Naive thymus-derived CD8-positive, alpha-beta T cell (primary cell): ENCODE measurements at regions not wholly inside any gene's neighbourhood (a gene's known extent, or its start where the extent isn't known, plus 50 kb on each side); places are given as distances from the start of the nearest gene placed in this dataset.

Experiments
- ATAC-seq, 2 donors: fragments of 150-1000 bp; cut with Tn5 transposase in 1 of 2; sonication (Bioruptor Pico), chemical (Tn5 transposase) in 1 of 2; 1 replicate in 1 of 2; 2 replicates in 1 of 2; pipeline ENCODE4 v1.10.0; 2021; ENCODE audit warnings: mild to moderate bottlenecking in 2 of 2, moderate library complexity in 2 of 2
- POLR2A ChIA-PET: fragments of 350-600 bp; sonication (Branson Sonifier 250); formaldehyde crosslinking; loops from one replicate; lab custom pipeline; 2021; ENCODE audit warnings: antibody characterized with exemption; lab: Charles Lee
- DNase-seq, 10 donors: peaks; one replicate each; pipeline versions ENCODE4 v3.0.0 to v3.0.0-alpha.2; 2020 to 2022
- H3K27ac Mint-ChIP-seq, 10 donors: one replicate each; pipeline ENCODE4 v1.8.0; 2020 to 2022; ENCODE audit warnings: mild to moderate bottlenecking in 10 of 10, mixed read lengths in 10 of 10, moderate library complexity in 4 of 10, inconsistent platforms in 1 of 10
- H3K27me3 Mint-ChIP-seq, 5 donors: one replicate each; pipeline ENCODE4 v1.8.0; 2021 to 2022; ENCODE audit warnings: mixed read lengths in 5 of 5
- H3K36me3 Mint-ChIP-seq, 3 donors: one replicate each; pipeline ENCODE4 v1.8.0; 2020 to 2022; ENCODE audit warnings: mixed read lengths in 3 of 3, mild to moderate bottlenecking in 2 of 3, inconsistent platforms in 1 of 3
- H3K4me1 Mint-ChIP-seq, 4 donors: one replicate each; pipeline ENCODE4 v1.8.0; 2021 to 2022; ENCODE audit warnings: mixed read lengths in 4 of 4
- H3K4me3 Mint-ChIP-seq, 10 donors: one replicate each; pipeline ENCODE4 v1.8.0; 2020 to 2022; ENCODE audit warnings: mild to moderate bottlenecking in 10 of 10, mixed read lengths in 10 of 10, moderate library complexity in 6 of 10, inconsistent platforms in 1 of 10
- H3K9me3 Mint-ChIP-seq, 9 donors: one replicate each; pipeline ENCODE4 v1.8.0; 2020 to 2022; ENCODE audit warnings: mixed read lengths in 9 of 9, mild to moderate bottlenecking in 3 of 9, inconsistent platforms in 1 of 9, moderate library complexity in 1 of 9

DNA sequence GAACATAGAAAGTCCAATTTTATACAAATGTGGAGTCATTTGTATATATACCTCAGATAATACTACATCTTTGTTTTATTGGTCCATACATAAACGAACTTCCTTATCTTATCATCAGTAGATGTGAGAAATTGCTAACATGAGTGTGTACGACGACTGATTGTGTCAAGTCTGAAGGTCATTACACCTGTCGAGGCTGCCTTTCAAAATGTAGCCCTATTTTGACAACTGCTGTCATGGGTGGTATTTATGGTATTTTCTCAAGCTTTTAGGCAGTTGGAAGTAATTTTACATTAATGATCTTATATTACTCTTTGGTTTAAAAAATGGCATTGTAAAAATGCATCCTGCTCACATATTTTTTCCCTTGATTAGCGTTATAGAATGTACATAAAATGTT lies 183.7 kb upstream of the DNAJC19 start:
- Mint-ChIP-seq H3K27me3 (peaks cover 0 to 11% (median 7%) of the 10 kb centered on the region in 5 donors), H3K9me3 (peaks cover 0 to 2% (median 0%) of the 10 kb centered on the region in 9 donors), H3K27ac (no peak overlapping the region), H3K4me3 (no peak overlapping the region), H3K4me1 (no peaks in the 10 kb centered on the region), H3K36me3 (no peaks in the 10 kb centered on the region)
- no peak for DNase-seq
- no peak for ATAC-seq
- POLR2A ChIA-PET: no interaction called here

DNA sequence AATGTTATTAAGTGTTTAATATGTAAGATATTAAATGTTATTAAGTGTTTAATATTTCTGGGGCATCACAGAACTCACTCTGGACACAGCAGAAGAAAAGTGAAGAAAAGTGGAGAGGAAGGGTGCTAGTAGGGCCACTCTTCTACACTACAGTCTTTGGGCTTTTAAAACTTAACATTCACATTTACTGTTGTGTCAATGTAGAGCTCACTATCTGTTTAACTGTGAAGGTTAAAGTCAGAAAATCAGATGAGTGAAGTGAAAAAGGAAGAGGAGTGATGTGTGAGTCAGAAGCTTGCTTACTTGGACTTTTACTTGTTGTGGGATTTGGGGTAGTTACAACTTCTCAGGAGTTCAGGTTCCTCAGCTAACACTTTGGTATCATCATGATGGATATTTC lies 145.3 kb upstream of the DNAJC19 start:
- Mint-ChIP-seq H3K27me3 (peaks cover 0 to 4% (median 0%) of the 10 kb centered on the region in 5 donors), H3K4me1 (no peaks in the 10 kb centered on the region), H3K4me3 (no peak overlapping the region), H3K36me3 (peaks cover 0 to 5% (median 0%) of the 10 kb centered on the region in 3 donors), H3K27ac (no peak overlapping the region), H3K9me3 (peaks cover 0 to 11% (median 0%) of the 10 kb centered on the region in 9 donors)
- POLR2A ChIA-PET: no interaction called here
- DNase-seq (no peak), ATAC-seq (no peak)

DNA sequence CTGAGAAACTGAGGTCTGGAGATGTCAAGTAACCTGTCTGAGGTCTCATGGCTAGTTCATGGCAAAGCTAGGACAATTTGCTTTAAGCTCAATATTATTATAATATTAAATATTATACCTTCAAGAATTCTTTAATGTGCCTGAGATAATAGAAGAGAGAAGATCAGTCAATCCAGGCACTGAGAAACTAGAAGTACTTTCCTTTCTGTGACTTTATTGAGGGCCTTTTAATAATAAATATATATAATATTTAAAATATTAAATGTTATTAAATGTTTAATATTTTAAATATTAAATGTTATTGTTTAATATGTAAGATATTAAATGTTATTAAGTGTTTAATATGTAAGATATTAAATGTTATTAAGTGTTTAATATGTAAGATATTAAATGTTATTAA lies 144.3 kb upstream of the DNAJC19 start:
- no peak for ATAC-seq
- Mint-ChIP-seq H3K4me3 (no peak overlapping the region), H3K4me1 (no peaks in the 10 kb centered on the region), H3K9me3 (peaks cover 0 to 12% (median 0%) of the 10 kb centered on the region in 9 donors), H3K27ac (no peak overlapping the region), H3K36me3 (peaks cover 0 to 5% (median 0%) of the 10 kb centered on the region in 3 donors), H3K27me3 (peaks cover 0 to 4% (median 0%) of the 10 kb centered on the region in 5 donors)
- no peak for DNase-seq
- POLR2A ChIA-PET: no interaction called here

DNA sequence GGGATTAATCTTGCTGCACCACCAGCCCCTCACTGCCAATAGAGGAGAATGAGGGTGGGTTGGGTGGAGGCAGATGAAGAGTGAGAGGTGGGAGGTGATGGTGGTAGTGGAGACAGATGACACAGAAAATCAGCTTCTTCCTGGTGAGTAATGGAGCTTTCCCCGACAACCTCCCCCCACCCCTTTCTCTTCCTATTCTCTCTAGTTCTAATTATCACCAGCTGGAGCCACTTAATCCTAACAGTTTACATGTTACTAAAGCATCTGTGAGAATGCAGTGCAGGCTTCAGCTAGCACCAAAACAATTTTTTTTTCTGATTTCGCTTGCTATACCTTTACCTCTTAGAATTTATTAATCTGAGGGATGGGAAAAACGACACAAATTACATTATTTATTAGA lies 116.1 kb upstream of the DNAJC19 start:
- Mint-ChIP-seq H3K4me1 (no peaks in the 10 kb centered on the region), H3K27ac (no peak overlapping the region), H3K36me3 (peaks cover 0 to 14% (median 0%) of the 10 kb centered on the region in 3 donors), H3K4me3 (no peak overlapping the region), H3K27me3 (peaks cover 0 to 4% (median 0%) of the 10 kb centered on the region in 5 donors), H3K9me3 (peaks cover 3 to 27% (median 19%) of the 10 kb centered on the region in 9 donors)
- DNase-seq: no peak
- POLR2A ChIA-PET: no interaction called here
- ATAC-seq: no peak

DNA sequence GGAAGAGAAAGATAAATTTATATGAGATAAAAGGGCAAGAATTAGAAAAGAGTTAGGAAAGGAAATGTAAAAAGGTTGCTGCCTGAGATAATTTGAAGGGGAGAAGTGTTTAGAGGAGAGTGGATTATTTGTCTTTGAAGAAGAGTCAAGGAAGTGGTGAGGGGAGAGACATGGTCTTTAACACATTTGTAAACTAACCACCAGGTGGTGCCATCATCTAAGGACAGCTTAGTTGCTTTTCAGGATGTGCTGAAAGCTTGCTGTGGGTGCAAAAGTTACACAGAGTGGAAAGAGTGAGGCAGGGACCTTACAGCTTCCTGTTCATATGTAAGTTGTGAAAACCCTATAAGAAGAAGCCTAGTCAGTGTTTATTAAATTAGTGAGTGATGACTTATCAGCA lies 114.1 kb upstream of the DNAJC19 start:
- no peak overlapping the region for H3K4me3 Mint-ChIP-seq
- peaks cover 0 to 4% (median 0%) of the 10 kb centered on the region in 5 donors for H3K27me3 Mint-ChIP-seq
- H3K36me3 Mint-ChIP-seq: peaks cover 0 to 14% (median 0%) of the 10 kb centered on the region in 3 donors
- peaks cover 3 to 27% (median 19%) of the 10 kb centered on the region in 9 donors for H3K9me3 Mint-ChIP-seq
- DNase-seq (no peak), ATAC-seq (no peak)
- POLR2A ChIA-PET: no interaction called here
- no peaks in the 10 kb centered on the region for H3K4me1 Mint-ChIP-seq
- H3K27ac Mint-ChIP-seq: no peak overlapping the region

DNA sequence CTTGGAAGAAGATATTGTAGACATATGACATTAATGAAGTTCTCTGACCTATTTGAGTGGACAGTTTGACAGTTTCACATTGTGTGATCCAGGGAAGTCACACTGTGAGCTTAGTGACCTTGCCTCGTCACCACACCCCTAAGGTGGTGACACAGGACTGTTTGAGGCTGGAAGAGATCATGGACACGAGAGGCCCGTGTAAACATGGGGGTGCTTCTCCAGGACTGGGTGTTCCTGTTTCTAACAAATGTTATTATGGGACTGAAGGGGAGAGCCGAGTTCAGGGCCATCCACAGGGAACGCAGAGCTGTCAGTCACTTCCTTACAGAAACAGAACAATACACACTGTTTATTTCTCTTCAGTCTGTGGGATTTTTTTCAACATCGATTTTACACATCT lies 96.5 kb upstream of the DNAJC19 start:
- ATAC-seq (no peak), DNase-seq (no peak)
- Mint-ChIP-seq H3K36me3 (peaks cover 0 to under 1% (median 0%) of the 10 kb centered on the region in 3 donors), H3K4me1 (no peaks in the 10 kb centered on the region), H3K27ac (no peak overlapping the region), H3K27me3 (peaks cover 0 to 13% (median 0%) of the 10 kb centered on the region in 5 donors), H3K4me3 (no peak overlapping the region), H3K9me3 (peaks cover 0 to 13% (median 4%) of the 10 kb centered on the region in 9 donors)
- POLR2A ChIA-PET: no interaction called here

DNA sequence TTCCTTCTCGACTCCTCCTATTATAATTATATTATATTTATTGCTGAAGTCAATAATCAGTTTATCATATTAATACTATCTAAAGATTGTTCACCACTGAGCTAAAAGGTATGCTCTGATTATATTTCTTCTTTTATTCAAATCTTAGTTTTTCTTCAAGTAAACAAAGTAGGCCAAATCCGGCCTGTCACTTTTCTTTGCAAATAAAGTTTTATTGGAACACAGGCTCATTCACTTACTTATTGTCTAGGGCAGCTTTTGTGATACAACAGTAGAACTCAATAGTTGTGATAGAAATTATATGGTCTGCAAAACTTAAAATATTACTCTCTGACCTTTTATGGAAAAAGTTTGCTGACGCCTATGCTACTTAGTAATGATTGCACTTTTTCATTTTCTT lies 92.4 kb upstream of the DNAJC19 start:
- H3K4me3 Mint-ChIP-seq: no peak overlapping the region
- no peaks in the 10 kb centered on the region for H3K4me1 Mint-ChIP-seq
- POLR2A ChIA-PET: no interaction called here
- peaks cover 0 to 4% (median 0%) of the 10 kb centered on the region in 5 donors for H3K27me3 Mint-ChIP-seq
- H3K36me3 Mint-ChIP-seq: no peaks in the 10 kb centered on the region
- no peak overlapping the region for H3K27ac Mint-ChIP-seq
- ATAC-seq: no peak
- DNase-seq: no peak
- H3K9me3 Mint-ChIP-seq: peaks cover 0 to 6% (median 0%) of the 10 kb centered on the region in 9 donors

DNA sequence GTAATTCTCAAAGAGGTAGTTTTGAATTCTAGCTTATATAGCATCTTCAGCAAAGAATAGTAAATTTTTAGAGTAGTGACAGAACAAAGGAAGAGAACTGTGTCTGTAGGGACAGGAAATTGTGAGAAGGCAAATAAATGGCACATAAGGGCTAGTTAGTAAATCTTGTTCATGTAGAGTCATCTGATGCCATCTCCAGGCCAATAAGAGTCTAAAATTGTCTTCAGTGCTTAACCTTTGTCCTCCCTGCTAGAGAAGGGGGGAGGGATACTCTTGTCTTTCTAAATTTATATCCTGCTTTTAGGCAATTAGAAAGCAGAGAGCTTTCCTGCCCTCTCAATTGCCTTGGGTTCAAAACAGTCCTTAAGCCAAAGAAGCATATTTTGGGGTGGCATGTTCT lies 87.0 kb upstream of the DNAJC19 start:
- H3K27ac Mint-ChIP-seq: no peak overlapping the region
- no peak for DNase-seq
- peaks cover 5 to 22% (median 16%) of the 10 kb centered on the region in 5 donors for H3K27me3 Mint-ChIP-seq
- no peak overlapping the region for H3K4me3 Mint-ChIP-seq
- ATAC-seq: no peak
- POLR2A ChIA-PET: no interaction called here
- peaks cover 6 to 35% (median 23%) of the 10 kb centered on the region in 9 donors for H3K9me3 Mint-ChIP-seq
- no peaks in the 10 kb centered on the region for H3K4me1 Mint-ChIP-seq
- peaks cover 3 to 23% (median 7%) of the 10 kb centered on the region in 3 donors for H3K36me3 Mint-ChIP-seq

DNA sequence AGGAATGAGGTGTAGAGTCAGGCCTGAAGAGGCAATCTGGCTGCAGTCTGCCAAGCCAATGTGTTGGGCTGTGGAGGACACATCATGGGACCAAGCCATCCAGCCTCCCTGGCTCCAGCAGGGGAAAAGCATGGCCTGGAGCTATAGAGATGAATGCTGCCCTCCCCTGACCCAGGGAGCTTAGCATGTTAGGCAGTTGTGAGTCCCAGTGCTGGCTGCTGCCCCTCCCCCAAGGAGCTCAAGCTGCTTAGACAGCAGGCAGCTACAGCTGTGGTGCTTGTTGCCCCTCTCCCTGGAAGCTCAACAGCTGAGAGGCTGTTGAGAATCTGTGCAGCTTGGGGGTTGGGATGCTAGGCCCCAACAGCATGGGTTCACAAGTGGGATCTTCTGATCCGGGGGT lies 85.6 kb upstream of the DNAJC19 start:
- DNase-seq (no peak), ATAC-seq (no peak)
- H3K9me3 Mint-ChIP-seq: peaks cover 6 to 37% (median 25%) of the 10 kb centered on the region in 9 donors
- no peak overlapping the region for H3K4me3 Mint-ChIP-seq
- H3K36me3 Mint-ChIP-seq: peaks cover 3 to 23% (median 7%) of the 10 kb centered on the region in 3 donors
- POLR2A ChIA-PET: no interaction called here
- peaks cover 5 to 27% (median 16%) of the 10 kb centered on the region in 5 donors for H3K27me3 Mint-ChIP-seq
- no peaks in the 10 kb centered on the region for H3K4me1 Mint-ChIP-seq
- H3K27ac Mint-ChIP-seq: no peak overlapping the region

DNA sequence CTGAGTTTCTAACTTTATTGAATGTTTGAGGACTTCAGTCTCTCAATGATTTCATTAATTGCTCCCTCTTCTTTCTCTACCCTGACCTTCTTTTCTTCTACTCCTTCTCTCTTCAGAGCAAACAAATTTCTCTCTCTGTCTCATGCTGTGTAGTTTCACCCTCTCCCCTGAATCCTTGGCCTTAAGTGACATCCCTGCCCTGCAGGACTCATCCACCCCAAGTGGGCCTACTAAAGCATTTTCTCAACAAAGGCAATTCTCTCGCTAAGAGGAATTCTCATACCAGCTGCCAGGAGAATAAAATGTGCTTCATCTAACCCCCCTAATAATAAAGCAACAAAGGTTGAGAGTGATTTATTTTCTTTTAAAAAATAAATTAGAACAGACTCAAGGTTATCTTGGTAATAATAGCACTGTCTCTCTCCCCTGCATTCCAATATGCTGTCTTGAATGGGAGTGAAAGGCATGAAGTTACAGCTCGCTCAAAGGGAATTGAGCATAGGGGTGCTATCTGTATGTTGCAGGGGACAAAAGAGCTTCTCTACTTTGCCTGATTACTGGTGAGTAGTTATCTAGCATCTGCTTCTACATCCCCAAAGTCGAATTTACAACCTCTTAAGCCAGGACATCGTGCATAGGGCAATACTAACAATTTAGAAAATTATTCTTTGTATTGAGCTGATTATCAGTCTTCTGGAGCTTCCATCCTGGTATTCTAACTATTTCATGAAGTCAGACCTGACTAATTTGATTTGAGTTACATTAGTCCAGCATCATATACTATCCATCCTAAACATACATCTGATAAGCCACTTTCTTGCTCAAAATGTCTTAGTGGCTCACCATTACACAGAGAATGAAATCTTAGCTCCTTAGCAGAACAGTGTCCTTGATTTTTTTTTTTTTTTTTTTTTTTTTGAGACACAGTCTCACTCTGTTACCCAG lies 76.9 kb upstream of the DNAJC19 start:
- H3K27ac Mint-ChIP-seq: no peak overlapping the region
- peaks cover 0 to 5% (median 3%) of the 10 kb centered on the region in 5 donors for H3K27me3 Mint-ChIP-seq
- ATAC-seq: no peak
- H3K4me1 Mint-ChIP-seq: peaks cover 0 to 1% (median 0%) of the 10 kb centered on the region in 4 donors
- H3K36me3 Mint-ChIP-seq: no peaks in the 10 kb centered on the region
- H3K9me3 Mint-ChIP-seq: peaks cover 0 to 7% (median 1%) of the 10 kb centered on the region in 9 donors
- DNase-seq: no peak
- POLR2A ChIA-PET: interaction anchor here (0.6 kb wide), 1 partner anchor 101 kb away, joined by 4 read pairs; no protein-coding TSS in a partner anchor
- H3K4me3 Mint-ChIP-seq: no peak overlapping the region

DNA sequence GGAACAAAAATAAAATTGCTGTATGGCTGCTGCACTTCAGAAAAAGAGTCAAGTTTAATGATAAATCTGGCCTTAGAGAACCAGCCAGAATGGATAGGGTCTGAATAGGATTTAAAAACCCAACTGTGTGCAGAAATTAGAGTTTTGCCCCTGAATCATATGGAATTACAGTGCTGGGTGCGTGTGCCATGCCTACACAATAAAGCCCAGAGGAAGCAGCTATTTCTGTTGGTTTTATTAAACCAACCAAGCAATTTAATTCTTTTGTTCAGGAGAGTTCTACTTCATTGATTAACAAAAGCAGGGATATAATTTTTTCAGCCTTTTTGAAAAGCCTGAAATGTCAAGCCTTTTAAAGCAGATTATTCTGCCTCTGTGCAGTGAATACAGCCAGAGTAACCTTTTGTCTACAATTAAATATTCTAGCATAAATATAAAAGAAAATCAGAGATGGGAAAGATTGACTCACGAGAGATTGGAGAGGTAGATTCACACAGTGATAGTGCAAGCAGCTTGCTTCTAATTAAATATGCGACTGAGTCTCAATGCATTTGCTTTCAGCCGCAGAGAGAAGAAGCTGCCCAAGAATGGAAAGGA lies 66.7 kb upstream of the DNAJC19 start:
- no peak overlapping the region for H3K4me3 Mint-ChIP-seq
- no peak for ATAC-seq
- peaks cover 0 to 12% (median 0%) of the 10 kb centered on the region in 5 donors for H3K27me3 Mint-ChIP-seq
- DNase-seq: no peak
- POLR2A ChIA-PET: no interaction called here
- no peaks in the 10 kb centered on the region for H3K9me3 Mint-ChIP-seq
- H3K36me3 Mint-ChIP-seq: no peaks in the 10 kb centered on the region
- H3K27ac Mint-ChIP-seq: no peak overlapping the region
- H3K4me1 Mint-ChIP-seq: no peaks in the 10 kb centered on the region

DNA sequence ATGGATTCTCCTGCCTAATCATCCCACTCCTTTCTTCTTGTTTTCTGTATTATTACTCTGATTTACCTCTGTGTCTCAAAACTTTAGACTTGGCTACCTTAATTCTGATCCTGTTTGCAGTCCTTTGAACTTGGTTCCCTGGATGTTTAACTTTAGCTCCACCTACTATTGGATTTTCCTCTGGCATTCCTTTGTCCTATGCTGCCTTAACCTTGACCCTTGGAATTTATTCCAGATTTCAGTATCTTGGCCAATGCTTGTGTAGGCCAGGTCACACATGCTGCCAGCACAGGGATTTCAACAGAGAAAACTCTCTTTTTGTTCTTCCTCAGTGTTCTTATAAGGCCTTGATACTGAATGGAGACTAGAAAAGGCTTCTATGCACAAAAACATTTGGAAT lies 65.0 kb upstream of the DNAJC19 start:
- Mint-ChIP-seq H3K27ac (no peak overlapping the region), H3K27me3 (peaks cover 0 to 8% (median 0%) of the 10 kb centered on the region in 5 donors), H3K9me3 (no peaks in the 10 kb centered on the region), H3K4me3 (no peak overlapping the region), H3K36me3 (no peaks in the 10 kb centered on the region), H3K4me1 (no peaks in the 10 kb centered on the region)
- ATAC-seq: no peak
- DNase-seq: no peak
- POLR2A ChIA-PET: no interaction called here

DNA sequence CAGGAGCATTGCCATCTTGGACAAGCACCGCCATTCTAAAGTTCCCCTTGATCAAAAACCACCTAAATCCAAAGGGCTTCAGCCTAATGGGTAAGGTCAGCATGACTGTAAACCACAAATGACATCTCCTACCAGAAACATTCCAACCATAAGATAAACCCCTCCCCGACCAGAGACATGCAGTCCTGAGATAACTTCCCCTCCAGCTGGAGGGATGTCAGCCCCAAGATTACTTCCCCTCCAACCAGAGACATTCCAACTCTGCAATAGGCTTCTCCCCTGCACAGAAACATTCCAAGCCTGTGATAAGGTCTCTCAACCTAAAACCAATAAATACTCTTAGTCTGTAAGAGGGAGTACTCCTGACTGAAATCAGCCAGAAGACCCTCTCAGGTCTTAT lies 62.7 kb upstream of the DNAJC19 start:
- H3K36me3 Mint-ChIP-seq: peaks cover 1 to 7% (median 2%) of the 10 kb centered on the region in 3 donors
- ATAC-seq (no peak), DNase-seq (no peak)
- H3K27me3 Mint-ChIP-seq: peaks cover 0 to 16% (median 2%) of the 10 kb centered on the region in 5 donors
- no peak overlapping the region for H3K4me3 Mint-ChIP-seq
- POLR2A ChIA-PET: no interaction called here
- H3K27ac Mint-ChIP-seq: no peak overlapping the region
- peaks cover 0 to 6% (median 0%) of the 10 kb centered on the region in 9 donors for H3K9me3 Mint-ChIP-seq
- no peaks in the 10 kb centered on the region for H3K4me1 Mint-ChIP-seq
